ENCODE measurements at regions not wholly inside any gene's neighbourhood (a gene's known extent, or its start where the extent isn't known, plus 50 kb on each side); places are given as distances from the start of the nearest gene placed in this dataset.
"Not testable (repeated sequence)": the region's sequence is repeated elsewhere in the genome, so short reads cannot be mapped to it uniquely, and the experiment has no call there.

GRCh38 chr5:40428126-40428525 is 251.6 kb upstream of the PTGER4 start:
- Mint-ChIP-seq H3K9me3 (ENCODE audit: unreplicated experiment) (peaks cover 8% of the 10 kb centered on the region), H3K4me3 (ENCODE audit: unreplicated experiment) (no peak overlapping the region), H3K27me3 (ENCODE audit: insufficient read depth, unreplicated experiment) (no peaks in the 10 kb centered on the region), H3K36me3 (ENCODE audit: insufficient read depth, unreplicated experiment) (peaks cover 7% of the 10 kb centered on the region), H3K27ac (ENCODE audit: low read depth, unreplicated experiment) (no peak overlapping the region), H3K4me1 (ENCODE audit: insufficient read depth, unreplicated experiment) (peaks cover 19% of the 10 kb centered on the region)
- BruUV-seq (replicated peaks) = no TSS peak
- CTCF ChIA-PET = interaction anchor here (0.7 to 1.0 kb wide), 2 partner anchors 8 to 9 kb away, joined by 3 read pairs; no protein-coding TSS in a partner anchor
- no peak for TF ChIP-seq CTCF (IDR thresholded peaks at IDR 0.05; ENCODE audit: unreplicated experiment)
- peak; percentile 74 for DNase-seq (ENCODE audit: unreplicated experiment)
- intact Hi-C loops (cut with micrococcal nuclease) = no loop called here
- POLR2A ChIA-PET = interaction anchor here (0.7 to 5.3 kb wide), 6 partner anchors 10 to 252 kb away, joined by 3 to 48 read pairs (median 4); partner anchors contain the start of gene PTGER4

GRCh38 chr5:40417046-40417810 is 262.5 kb upstream of the PTGER4 start:
- H3K4me1 Mint-ChIP-seq (ENCODE audit: insufficient read depth, unreplicated experiment); DNase-seq (ENCODE audit: unreplicated experiment); H3K4me3 Mint-ChIP-seq (ENCODE audit: unreplicated experiment); H3K27ac Mint-ChIP-seq (ENCODE audit: low read depth, unreplicated experiment); H3K27me3 Mint-ChIP-seq (ENCODE audit: insufficient read depth, unreplicated experiment); H3K9me3 Mint-ChIP-seq (ENCODE audit: unreplicated experiment); H3K36me3 Mint-ChIP-seq (ENCODE audit: insufficient read depth, unreplicated experiment); CTCF ChIA-PET; intact Hi-C loops (cut with micrococcal nuclease); POLR2A ChIA-PET; BruUV-seq (replicated peaks): not testable (repeated sequence)

- peaks cover 3% of the 10 kb centered on the region for H3K4me1 Mint-ChIP-seq (ENCODE audit: insufficient read depth, unreplicated experiment)
- ChIA-PET CTCF (no interaction called here), POLR2A (no interaction called here)
- no peaks in the 10 kb centered on the region for H3K36me3 Mint-ChIP-seq (ENCODE audit: insufficient read depth, unreplicated experiment)
- H3K27ac Mint-ChIP-seq (ENCODE audit: low read depth, unreplicated experiment) = no peak overlapping the region
- intact Hi-C loops (cut with micrococcal nuclease) = no loop called here
- H3K27me3 Mint-ChIP-seq (ENCODE audit: insufficient read depth, unreplicated experiment) = no peaks in the 10 kb centered on the region
- no peak for DNase-seq (ENCODE audit: unreplicated experiment)
- no TSS peak for BruUV-seq (replicated peaks)
- H3K9me3 Mint-ChIP-seq (ENCODE audit: unreplicated experiment) = peaks cover 2% of the 10 kb centered on the region
- no peak overlapping the region for H3K4me3 Mint-ChIP-seq (ENCODE audit: unreplicated experiment)
- no peak for TF ChIP-seq CTCF (IDR thresholded peaks at IDR 0.05; ENCODE audit: unreplicated experiment)
These were observed 263.1 kb upstream of the PTGER4 start for GRCh38 chr5:40416588-40416987.

GRCh38 chr5:40416098-40416497 is 263.6 kb upstream of the PTGER4 start:
- CTCF ChIA-PET = no interaction called here
- H3K4me3 Mint-ChIP-seq (ENCODE audit: unreplicated experiment) = no peak overlapping the region
- DNase-seq (ENCODE audit: unreplicated experiment) = no peak
- BruUV-seq (replicated peaks) = no TSS peak
- H3K9me3 Mint-ChIP-seq (ENCODE audit: unreplicated experiment) = no peaks in the 10 kb centered on the region
- TF ChIP-seq CTCF (IDR thresholded peaks at IDR 0.05; ENCODE audit: unreplicated experiment) = no peak
- H3K4me1 Mint-ChIP-seq (ENCODE audit: insufficient read depth, unreplicated experiment) = peaks cover 8% of the 10 kb centered on the region
- intact Hi-C loops (cut with micrococcal nuclease) = no loop called here
- H3K36me3 Mint-ChIP-seq (ENCODE audit: insufficient read depth, unreplicated experiment) = no peaks in the 10 kb centered on the region
- H3K27ac Mint-ChIP-seq (ENCODE audit: low read depth, unreplicated experiment) = no peak overlapping the region
- POLR2A ChIA-PET = interaction anchor here (1.1 kb wide), 1 partner anchor 12 kb away, joined by 4 read pairs; no protein-coding TSS in a partner anchor
- no peaks in the 10 kb centered on the region for H3K27me3 Mint-ChIP-seq (ENCODE audit: insufficient read depth, unreplicated experiment)

Data from MCF 10A (cell line).